ENCODE measurements at regions not wholly inside any gene's neighbourhood (a gene's known extent, or its start where the extent isn't known, plus 50 kb on each side); places are given as distances from the start of the nearest gene placed in this dataset.
A peak's percentile ranks its signal among the peaks of the same experiment; 100 is the strongest.
"Not testable (repeated sequence)": the region's sequence is repeated elsewhere in the genome, so short reads cannot be mapped to it uniquely, and the experiment has no call there.

DNA sequence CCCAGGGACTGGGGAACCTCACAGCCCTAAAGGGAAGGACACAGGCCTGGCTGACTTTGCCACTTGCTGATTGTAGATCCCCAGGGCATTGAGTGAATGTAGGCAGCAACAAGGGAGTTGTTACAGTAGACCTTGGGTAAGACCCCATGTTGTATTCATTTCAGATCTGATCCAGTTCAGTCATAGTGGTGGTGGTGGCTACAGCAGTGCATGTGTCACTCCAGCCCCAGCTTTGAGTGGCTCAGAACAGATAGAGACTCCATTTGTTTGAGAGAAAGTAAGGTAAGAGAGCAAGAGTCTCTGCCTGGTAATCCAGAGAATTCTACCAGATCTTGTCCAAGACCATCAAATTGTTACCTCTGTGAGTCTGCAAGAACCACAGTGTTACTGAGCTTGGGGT, 278.7 kb upstream of the SATB1 start:
- Histone ChIP-seq H4K8ac (replicated peaks; ENCODE audit: insufficient read length, low read depth, low read length) (no peak overlapping the region), H3K14ac (ENCODE audit: insufficient read depth, low read length) (no peak overlapping the region), H2AFZ (ENCODE audit: low read length) (no peak overlapping the region), H2BK12ac (ENCODE audit: insufficient read length, low read depth, low read length) (no peak overlapping the region), H3K4me2 (ENCODE audit: insufficient read depth, insufficient read length, low read length) (no peak overlapping the region), H3K79me2 (ENCODE audit: insufficient read depth, low read length) (no peaks in the 10 kb centered on the region), H3K9me3 (ENCODE audit: control insufficient read depth, low read depth, low read length) (no peaks in the 10 kb centered on the region), H3K56ac (ENCODE audit: insufficient read length, low read depth, low read length) (no peak overlapping the region), H3K23ac (ENCODE audit: insufficient read length, low read depth, low read length) (no peak overlapping the region), H4K5ac (ENCODE audit: insufficient read length, low read depth, low read length) (no peak overlapping the region), H4K20me1 (ENCODE audit: control insufficient read depth, insufficient read depth, insufficient read length) (no peaks in the 10 kb centered on the region), H2BK120ac (ENCODE audit: low read depth, low read length, poor library complexity, severe bottlenecking) (no peak overlapping the region), H3K27me3 (ENCODE audit: insufficient read depth, low read length) (no peaks in the 10 kb centered on the region), H3K4ac (ENCODE audit: low read depth, low read length) (no peak overlapping the region), H2BK5ac (ENCODE audit: insufficient read length, low read length) (no peak overlapping the region), H3K79me1 (ENCODE audit: insufficient read depth, low read depth, low read length, poor library complexity, severe bottlenecking) (no peaks in the 10 kb centered on the region), H3K4me1 (ENCODE audit: insufficient read depth, low read length) (no peaks in the 10 kb centered on the region), H3K9ac (ENCODE audit: extremely low read depth, insufficient read length, low read length) (no peak overlapping the region), H2AK5ac (ENCODE audit: insufficient read length, low read length) (no peak overlapping the region), H4K91ac (ENCODE audit: insufficient read length, low read depth, low read length) (no peak overlapping the region), H3K23me2 (ENCODE audit: insufficient read length, low read depth, low read length, poor library complexity, severe bottlenecking) (no peaks in the 10 kb centered on the region), H3T11ph (ENCODE audit: low read length) (no peak overlapping the region), H3K18ac (ENCODE audit: insufficient read length, low read depth, low read length) (no peak overlapping the region), H2BK20ac (ENCODE audit: low read depth, low read length, poor library complexity, severe bottlenecking) (no peak overlapping the region), H2BK15ac (ENCODE audit: low read depth, low read length) (no peak overlapping the region), H3K27ac (ENCODE audit: insufficient read length, low read depth, low read length) (no peak overlapping the region)
- H3K27me3 Mint-ChIP-seq (ENCODE audit: low read depth): no peaks in the 10 kb centered on the region
- H3K9me3 Mint-ChIP-seq: peaks cover 16 to 17% of the 10 kb centered on the region in 2 experiments; a peak in 3 of 5 replicates
- no peak overlapping the region; a peak in 1 of 7 replicates for H3K27ac Mint-ChIP-seq
- no peaks in the 10 kb centered on the region for H3K4me1 Mint-ChIP-seq
- H3K4me3 Mint-ChIP-seq: no peak overlapping the region
- DNase-seq: no peak
- TF ChIP-seq, protein P1, sequence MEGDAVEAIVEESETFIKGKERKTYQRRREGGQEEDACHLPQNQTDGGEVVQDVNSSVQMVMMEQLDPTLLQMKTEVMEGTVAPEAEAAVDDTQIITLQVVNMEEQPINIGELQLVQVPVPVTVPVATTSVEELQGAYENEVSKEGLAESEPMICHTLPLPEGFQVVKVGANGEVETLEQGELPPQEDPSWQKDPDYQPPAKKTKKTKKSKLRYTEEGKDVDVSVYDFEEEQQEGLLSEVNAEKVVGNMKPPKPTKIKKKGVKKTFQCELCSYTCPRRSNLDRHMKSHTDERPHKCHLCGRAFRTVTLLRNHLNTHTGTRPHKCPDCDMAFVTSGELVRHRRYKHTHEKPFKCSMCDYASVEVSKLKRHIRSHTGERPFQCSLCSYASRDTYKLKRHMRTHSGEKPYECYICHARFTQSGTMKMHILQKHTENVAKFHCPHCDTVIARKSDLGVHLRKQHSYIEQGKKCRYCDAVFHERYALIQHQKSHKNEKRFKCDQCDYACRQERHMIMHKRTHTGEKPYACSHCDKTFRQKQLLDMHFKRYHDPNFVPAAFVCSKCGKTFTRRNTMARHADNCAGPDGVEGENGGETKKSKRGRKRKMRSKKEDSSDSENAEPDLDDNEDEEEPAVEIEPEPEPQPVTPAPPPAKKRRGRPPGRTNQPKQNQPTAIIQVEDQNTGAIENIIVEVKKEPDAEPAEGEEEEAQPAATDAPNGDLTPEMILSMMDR (conservative IDR thresholded peaks at IDR 0.05): no peak
- H3K36me3 Mint-ChIP-seq (ENCODE audit: insufficient read depth in 1 of 3, low read depth in 3 of 3): peaks cover 0 to 13% (median 5%) of the 10 kb centered on the region in 3 experiments; a peak in 4 of 7 replicates

DNA sequence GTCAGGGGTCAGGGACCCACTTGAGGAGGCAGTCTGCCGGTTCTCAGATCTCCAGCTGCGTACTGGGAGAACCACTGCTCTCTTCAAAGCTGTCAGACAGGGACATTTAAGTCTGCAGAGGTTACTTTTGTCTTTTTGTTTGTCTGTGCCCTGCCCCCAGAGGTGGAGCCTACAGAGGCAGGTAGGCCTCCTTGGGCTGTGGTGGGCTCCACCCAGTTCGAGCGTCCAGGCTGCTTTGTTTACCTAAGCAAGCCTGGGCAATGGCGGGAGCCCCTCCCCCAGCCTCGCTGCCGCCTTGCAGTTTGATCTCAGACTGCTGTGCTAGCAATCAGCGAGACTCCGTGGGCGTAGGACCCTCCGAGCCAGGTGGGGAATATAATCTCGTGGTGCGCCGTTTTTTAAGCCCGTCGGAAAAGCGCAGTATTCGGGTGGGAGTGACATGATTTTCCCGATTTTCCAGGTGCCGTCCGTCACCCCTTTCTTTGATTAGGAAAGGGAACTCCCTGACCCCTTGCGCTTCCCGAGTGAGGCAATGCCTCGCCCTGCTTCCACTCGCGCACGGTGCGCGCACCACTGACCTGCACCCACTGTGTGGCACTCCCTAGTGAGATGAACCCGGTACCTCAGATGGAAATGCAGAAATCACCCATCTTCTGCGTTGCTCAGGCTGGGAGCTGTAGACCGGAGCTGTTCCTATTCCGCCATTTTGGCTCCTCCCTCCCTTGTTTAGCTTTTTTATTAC, 268.6 kb upstream of the SATB1 start:
- Histone ChIP-seq H3K14ac (ENCODE audit: insufficient read depth, low read length) (peak overlapping the region; percentile 58; the same call in 1 of the 2 replicates), H3K18ac (ENCODE audit: insufficient read length, low read depth, low read length) (peak overlapping the region; percentile 73), H4K5ac (ENCODE audit: insufficient read length, low read depth, low read length) (peak overlapping the region; percentile 72)
- H3K4me1 ChIP-seq (ENCODE audit: insufficient read depth, low read length); H3K79me2 ChIP-seq (ENCODE audit: insufficient read depth, low read length); H3K4me2 ChIP-seq (ENCODE audit: insufficient read depth, insufficient read length, low read length); H2AK5ac ChIP-seq (ENCODE audit: insufficient read length, low read length); H3K4ac ChIP-seq (ENCODE audit: low read depth, low read length); H2BK12ac ChIP-seq (ENCODE audit: insufficient read length, low read depth, low read length); H3K9me3 Mint-ChIP-seq; H3K4me1 Mint-ChIP-seq; H3K27ac ChIP-seq (ENCODE audit: insufficient read length, low read depth, low read length); H3K23ac ChIP-seq (ENCODE audit: insufficient read length, low read depth, low read length); H2BK120ac ChIP-seq (ENCODE audit: low read depth, low read length, poor library complexity, severe bottlenecking); H4K8ac ChIP-seq (replicated peaks; ENCODE audit: insufficient read length, low read depth, low read length); H3K27me3 ChIP-seq (ENCODE audit: insufficient read depth, low read length); H2AFZ ChIP-seq (ENCODE audit: low read length); H2BK5ac ChIP-seq (ENCODE audit: insufficient read length, low read length); H3K9me3 ChIP-seq (ENCODE audit: control insufficient read depth, low read depth, low read length); H3K23me2 ChIP-seq (ENCODE audit: insufficient read length, low read depth, low read length, poor library complexity, severe bottlenecking); H2BK15ac ChIP-seq (ENCODE audit: low read depth, low read length); H3K79me1 ChIP-seq (ENCODE audit: insufficient read depth, low read depth, low read length, poor library complexity, severe bottlenecking); H4K91ac ChIP-seq (ENCODE audit: insufficient read length, low read depth, low read length); H3K36me3 Mint-ChIP-seq (ENCODE audit: insufficient read depth in 1 of 3, low read depth in 3 of 3); H3T11ph ChIP-seq (ENCODE audit: low read length); H3K9ac ChIP-seq (ENCODE audit: extremely low read depth, insufficient read length, low read length); H2BK20ac ChIP-seq (ENCODE audit: low read depth, low read length, poor library complexity, severe bottlenecking); H3K56ac ChIP-seq (ENCODE audit: insufficient read length, low read depth, low read length); H4K20me1 ChIP-seq (ENCODE audit: control insufficient read depth, insufficient read depth, insufficient read length); H3K27me3 Mint-ChIP-seq (ENCODE audit: low read depth): not testable (repeated sequence)
- no CpG with 5 or more reads among the region's 33 CpGs for WGBS (ENCODE audit: extremely low coverage, insufficient read length, low lambda C conversion rate)
- peak overlapping the region in 1 of 3 experiments; percentile 96; a peak in 2 of 7 replicates for H3K27ac Mint-ChIP-seq
- peak; percentile 38 for DNase-seq
- peak overlapping the region in 1 of 2 experiments; percentile 52; a peak in 2 of 5 replicates for H3K4me3 Mint-ChIP-seq
